Mammary epithelial cell (primary cell): ENCODE measurements at regions not wholly inside any gene's neighbourhood (a gene's known extent, or its start where the extent isn't known, plus 50 kb on each side); places are given as distances from the start of the nearest gene placed in this dataset.

Experiments
- CTCF ChIP-seq, 2 donors: IDR thresholded peaks in 1 of 2; conservative IDR thresholded peaks in 1 of 2; 2 replicates each; pipeline ENCODE4 v1.5.1; 2011 to 2012; ENCODE audit warnings: inconsistent platforms in 2 of 2, low read length in 2 of 2, mild to moderate bottlenecking in 2 of 2, control low read depth in 1 of 2, low read depth in 1 of 2; ENCODE audit not compliant: insufficient read depth in 1 of 2; ENCODE audit errors: extremely low read depth in 1 of 2
- EZH2 ChIP-seq: IDR thresholded peaks from 2 replicates; pipeline ENCODE4 v1.6.1; 2012; ENCODE audit warnings: low read length, inconsistent platforms, borderline replicate concordance

GRCh38 chr10:93198401-93199131 lies 124.9 kb downstream of the CYP26A1 start:
- TF ChIP-seq CTCF (conservative IDR thresholded peaks at IDR 0.05 in 1 of 2, IDR thresholded peaks at IDR 0.05 in 1 of 2; ENCODE audit: extremely low read depth in 1 of 2, insufficient read depth in 1 of 2, low read depth in 1 of 2, low read length in 2 of 2) = no peak
- no peak for TF ChIP-seq EZH2
